HPDE6-E6E7 (cell line): ENCODE measurements at regions not wholly inside any gene's neighbourhood (a gene's known extent, or its start where the extent isn't known, plus 50 kb on each side); places are given as distances from the start of the nearest gene placed in this dataset.
"Not testable (repeated sequence)": the region's sequence is repeated elsewhere in the genome, so short reads cannot be mapped to it uniquely, and the experiment has no call there.

Source experiments
- DNase-seq: peaks from one replicate; pipeline ENCODE4 v3.0.0; 2011; ENCODE audit warnings: missing footprints; ENCODE audit errors: extremely low spot score

GRCh38 chrX:42290608-42291007 is 367.3 kb upstream of the CASK start:
- DNase-seq, result no peak

- DNase-seq, result no peak
Observed at GRCh38 chrX:42289492-42290385, 366.4 kb upstream of the CASK start.

- not testable (repeated sequence) for DNase-seq
Observed at GRCh38 chrX:42285681-42286080, 362.3 kb upstream of the CASK start.

GRCh38 chrX:42276982-42277690 is 353.8 kb upstream of the CASK start:
- DNase-seq, result no peak

GRCh38 chrX:42274151-42274550 is 350.8 kb upstream of the CASK start:
- no peak for DNase-seq

- no peak for DNase-seq
Observed at GRCh38 chrX:42273387-42273786, 350.0 kb upstream of the CASK start.

- DNase-seq, result no peak
Observed at GRCh38 chrX:42269186-42269585, 345.8 kb upstream of the CASK start.

- no peak for DNase-seq
Observed at GRCh38 chrX:42260854-42261253, 337.5 kb upstream of the CASK start.

GRCh38 chrX:42248226-42248625 is 324.9 kb upstream of the CASK start:
- DNase-seq, result no peak

GRCh38 chrX:42247241-42247640 is 323.9 kb upstream of the CASK start:
- no peak for DNase-seq

- no peak for DNase-seq
Observed at GRCh38 chrX:42246814-42247213, 323.5 kb upstream of the CASK start.

GRCh38 chrX:42242004-42242403 is 318.6 kb upstream of the CASK start:
- no peak for DNase-seq

GRCh38 chrX:42241421-42241820 is 318.1 kb upstream of the CASK start:
- no peak for DNase-seq

- DNase-seq, result no peak
Observed at GRCh38 chrX:42237956-42238355, 314.6 kb upstream of the CASK start.

GRCh38 chrX:42229533-42229932 is 306.2 kb upstream of the CASK start:
- no peak for DNase-seq

- DNase-seq, result no peak
Observed at GRCh38 chrX:42220666-42221065, 297.3 kb upstream of the CASK start.

GRCh38 chrX:42220083-42220482 is 296.7 kb upstream of the CASK start:
- no peak for DNase-seq

GRCh38 chrX:42219231-42219630 is 295.9 kb upstream of the CASK start:
- DNase-seq, result no peak

GRCh38 chrX:42195506-42195905 is 272.2 kb upstream of the CASK start:
- DNase-seq, result no peak

GRCh38 chrX:42189576-42189975 is 266.2 kb upstream of the CASK start:
- no peak for DNase-seq

GRCh38 chrX:42188730-42189129 is 265.4 kb upstream of the CASK start:
- DNase-seq, result no peak

GRCh38 chrX:42176789-42177188 is 253.4 kb upstream of the CASK start:
- no peak for DNase-seq

GRCh38 chrX:42175843-42176242 is 252.5 kb upstream of the CASK start:
- DNase-seq, result no peak
